WTC11 (cell line): ENCODE measurements at regions not wholly inside any gene's neighbourhood (a gene's known extent, or its start where the extent isn't known, plus 50 kb on each side); places are given as distances from the start of the nearest gene placed in this dataset.
"Not testable (repeated sequence)": the region's sequence is repeated elsewhere in the genome, so short reads cannot be mapped to it uniquely, and the experiment has no call there.

ENCODE experiments used
- ATAC-seq: fragments of 200-7000 bp; cut with Tn5 transposase; 2 replicates; pipeline ENCODE4 v1.10.0; 2021; ENCODE audit warnings: mild to moderate bottlenecking, moderate library complexity
- CTCF ChIA-PET: fragments of 300-600 bp; sonication (Branson Sonifier 250); formaldehyde crosslinking; loops from one replicate; lab custom pipeline; 2021; ENCODE audit warnings: antibody characterized with exemption; lab: Charles Lee
- POLR2A ChIA-PET: fragments of 350-600 bp; sonication (Branson Sonifier 250); formaldehyde crosslinking; loops from one replicate; lab custom pipeline; 2021; ENCODE audit warnings: antibody characterized with exemption; lab: Charles Lee
- DNase-seq: peaks from one replicate; pipeline ENCODE4 v3.0.0; 2021; ENCODE audit warnings: low spot score
- H3K27ac Mint-ChIP-seq: 2 replicates; pipeline ENCODE4 v1.8.0; 2021; ENCODE audit warnings: mixed read lengths
- H3K27me3 Mint-ChIP-seq: 2 replicates; pipeline ENCODE4 v1.8.0; 2021; ENCODE audit warnings: low read depth, mild to moderate bottlenecking, moderate library complexity, mixed read lengths
- H3K36me3 Mint-ChIP-seq: 2 replicates; pipeline ENCODE4 v1.8.0; 2021; ENCODE audit warnings: mixed read lengths
- H3K4me1 Mint-ChIP-seq: 2 replicates; pipeline ENCODE4 v1.8.0; 2022; ENCODE audit warnings: mixed read lengths
- H3K4me3 Mint-ChIP-seq: 2 replicates; pipeline ENCODE4 v1.8.0; 2021; ENCODE audit warnings: mild to moderate bottlenecking, moderate library complexity, mixed read lengths
- H3K9me3 Mint-ChIP-seq: 2 replicates; pipeline ENCODE4 v1.8.0; 2021; ENCODE audit warnings: mixed read lengths
- ARID4B ChIP-seq: sonication (generic); formaldehyde crosslinking; IDR thresholded peaks from 2 replicates; pipeline ENCODE4 v1.8.0; 2023; ENCODE audit warnings: missing genetic modification reagents, mild to moderate bottlenecking, borderline replicate concordance
- ATF3 ChIP-seq: sonication (generic); formaldehyde crosslinking; conservative IDR thresholded peaks from 2 replicates; pipeline ENCODE4 v1.8.1; 2022; ENCODE audit warnings: mild to moderate bottlenecking, missing genetic modification reagents
- EMX1 ChIP-seq: fragments of 250-450 bp; sonication (Bioruptor Pico); IDR thresholded peaks from 2 replicates; pipeline ENCODE4 v1.8.0; 2021; ENCODE audit warnings: mild to moderate bottlenecking
- ESRRA ChIP-seq: sonication (generic); formaldehyde crosslinking; IDR thresholded peaks from 2 replicates; pipeline ENCODE4 v1.8.1; 2022; ENCODE audit warnings: mild to moderate bottlenecking, missing genetic modification reagents, borderline replicate concordance
- IRF2 ChIP-seq: sonication (generic); formaldehyde crosslinking; IDR thresholded peaks from 2 replicates; pipeline ENCODE4 v1.8.0; 2022; ENCODE audit warnings: low read depth, missing genetic modification reagents, borderline replicate concordance
- JAZF1 ChIP-seq: fragments of 250-450 bp; sonication (Bioruptor Pico); IDR thresholded peaks from 2 replicates; pipeline ENCODE4 v1.9.0; 2021; ENCODE audit warnings: moderate library complexity, mild to moderate bottlenecking, inconsistent platforms
- NFYB ChIP-seq: sonication (generic); formaldehyde crosslinking; conservative IDR thresholded peaks from 2 replicates; pipeline ENCODE4 v1.8.0; 2022; ENCODE audit warnings: low read depth, missing genetic modification reagents
- NR2C2 ChIP-seq: sonication (generic); formaldehyde crosslinking; IDR thresholded peaks from 2 replicates; pipeline ENCODE4 v1.8.0; 2022; ENCODE audit warnings: mild to moderate bottlenecking, missing genetic modification reagents
- PREB ChIP-seq: sonication (generic); formaldehyde crosslinking; IDR thresholded peaks from 2 replicates; pipeline ENCODE4 v1.8.1; 2022; ENCODE audit warnings: mild to moderate bottlenecking, missing genetic modification reagents, moderate library complexity, borderline replicate concordance
- RELA ChIP-seq: sonication (generic); formaldehyde crosslinking; IDR thresholded peaks from 2 replicates; pipeline ENCODE4 v1.8.1; 2022; ENCODE audit warnings: missing genetic modification reagents, mild to moderate bottlenecking, borderline replicate concordance
- SMAD3 ChIP-seq: sonication (generic); formaldehyde crosslinking; IDR thresholded peaks from 2 replicates; pipeline ENCODE4 v1.8.0; 2022; ENCODE audit warnings: missing genetic modification reagents, mild to moderate bottlenecking, borderline replicate concordance
- SP1 ChIP-seq: sonication (generic); formaldehyde crosslinking; conservative IDR thresholded peaks from 2 replicates; pipeline ENCODE4 v1.8.1; 2022; ENCODE audit warnings: missing genetic modification reagents
- USF1 ChIP-seq: sonication (generic); formaldehyde crosslinking; IDR thresholded peaks from 2 replicates; pipeline ENCODE4 v1.8.0; 2022; ENCODE audit warnings: mild to moderate bottlenecking, missing genetic modification reagents
- ZNF121 ChIP-seq: sonication (generic); formaldehyde crosslinking; IDR thresholded peaks from 2 replicates; pipeline ENCODE4 v1.8.0; 2023; ENCODE audit warnings: missing genetic modification reagents
- TF ChIP-seq, protein P1 (sequence below): sonication (generic); formaldehyde crosslinking; IDR thresholded peaks from 2 replicates; pipeline ENCODE4 v1.8.1; 2023; ENCODE audit warnings: mild to moderate bottlenecking, moderate library complexity, missing genetic modification reagents
- TF ChIP-seq, protein P2 (sequence below): fragments of 200-600 bp; IDR thresholded peaks from 2 replicates; pipeline ENCODE4 v1.8.0; 2022; ENCODE audit warnings: antibody characterized with exemption
- TF ChIP-seq, protein P3 (sequence below): sonication (generic); formaldehyde crosslinking; IDR thresholded peaks from 2 replicates; pipeline ENCODE4 v1.8.1; 2022; ENCODE audit warnings: low read depth, mild to moderate bottlenecking, moderate library complexity, missing genetic modification reagents, borderline replicate concordance
- TF ChIP-seq, protein P4 (sequence below): sonication (generic); formaldehyde crosslinking; IDR thresholded peaks from 2 replicates; pipeline ENCODE4 v1.8.1; 2022; ENCODE audit warnings: mild to moderate bottlenecking, moderate library complexity, missing genetic modification reagents

- Mint-ChIP-seq H3K4me1 (peaks cover 17% of the 10 kb centered on the region), H3K4me3 (no peak overlapping the region), H3K36me3 (peaks cover 9% of the 10 kb centered on the region), H3K27ac (no peak overlapping the region), H3K9me3 (peaks cover 31% of the 10 kb centered on the region), H3K27me3 (no peaks in the 10 kb centered on the region)
- ChIA-PET POLR2A (no interaction called here), CTCF (interaction anchor here (0.6 to 1.0 kb wide), 2 partner anchors 47 to 124 kb away, joined by 3 read pairs; no protein-coding TSS in a partner anchor)
- peak; percentile 84 for DNase-seq
- TF ChIP-seq USF1 (CRISPR knock-in tag) (no peak), SP1 (0 out of 2 replicates have a peak, but pooled peaks have one; percentile 21), SMAD3 (no peak), ZNF121 (CRISPR knock-in tag) (peak; percentile 88), PREB (CRISPR knock-in tag) (no peak), ESRRA (CRISPR knock-in tag) (no peak), EMX1 (CRISPR knock-in tag) (no peak)
- TF ChIP-seq, protein P1, sequence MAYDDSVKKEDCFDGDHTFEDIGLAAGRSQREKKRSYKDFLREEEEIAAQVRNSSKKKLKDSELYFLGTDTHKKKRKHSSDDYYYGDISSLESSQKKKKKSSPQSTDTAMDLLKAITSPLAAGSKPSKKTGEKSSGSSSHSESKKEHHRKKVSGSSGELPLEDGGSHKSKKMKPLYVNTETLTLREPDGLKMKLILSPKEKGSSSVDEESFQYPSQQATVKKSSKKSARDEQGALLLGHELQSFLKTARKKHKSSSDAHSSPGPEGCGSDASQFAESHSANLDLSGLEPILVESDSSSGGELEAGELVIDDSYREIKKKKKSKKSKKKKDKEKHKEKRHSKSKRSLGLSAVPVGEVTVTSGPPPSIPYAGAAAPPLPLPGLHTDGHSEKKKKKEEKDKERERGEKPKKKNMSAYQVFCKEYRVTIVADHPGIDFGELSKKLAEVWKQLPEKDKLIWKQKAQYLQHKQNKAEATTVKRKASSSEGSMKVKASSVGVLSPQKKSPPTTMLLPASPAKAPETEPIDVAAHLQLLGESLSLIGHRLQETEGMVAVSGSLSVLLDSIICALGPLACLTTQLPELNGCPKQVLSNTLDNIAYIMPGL, result no peak
- TF ChIP-seq, protein P2, sequence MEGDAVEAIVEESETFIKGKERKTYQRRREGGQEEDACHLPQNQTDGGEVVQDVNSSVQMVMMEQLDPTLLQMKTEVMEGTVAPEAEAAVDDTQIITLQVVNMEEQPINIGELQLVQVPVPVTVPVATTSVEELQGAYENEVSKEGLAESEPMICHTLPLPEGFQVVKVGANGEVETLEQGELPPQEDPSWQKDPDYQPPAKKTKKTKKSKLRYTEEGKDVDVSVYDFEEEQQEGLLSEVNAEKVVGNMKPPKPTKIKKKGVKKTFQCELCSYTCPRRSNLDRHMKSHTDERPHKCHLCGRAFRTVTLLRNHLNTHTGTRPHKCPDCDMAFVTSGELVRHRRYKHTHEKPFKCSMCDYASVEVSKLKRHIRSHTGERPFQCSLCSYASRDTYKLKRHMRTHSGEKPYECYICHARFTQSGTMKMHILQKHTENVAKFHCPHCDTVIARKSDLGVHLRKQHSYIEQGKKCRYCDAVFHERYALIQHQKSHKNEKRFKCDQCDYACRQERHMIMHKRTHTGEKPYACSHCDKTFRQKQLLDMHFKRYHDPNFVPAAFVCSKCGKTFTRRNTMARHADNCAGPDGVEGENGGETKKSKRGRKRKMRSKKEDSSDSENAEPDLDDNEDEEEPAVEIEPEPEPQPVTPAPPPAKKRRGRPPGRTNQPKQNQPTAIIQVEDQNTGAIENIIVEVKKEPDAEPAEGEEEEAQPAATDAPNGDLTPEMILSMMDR, result peak; percentile 79
- TF ChIP-seq, protein P3, sequence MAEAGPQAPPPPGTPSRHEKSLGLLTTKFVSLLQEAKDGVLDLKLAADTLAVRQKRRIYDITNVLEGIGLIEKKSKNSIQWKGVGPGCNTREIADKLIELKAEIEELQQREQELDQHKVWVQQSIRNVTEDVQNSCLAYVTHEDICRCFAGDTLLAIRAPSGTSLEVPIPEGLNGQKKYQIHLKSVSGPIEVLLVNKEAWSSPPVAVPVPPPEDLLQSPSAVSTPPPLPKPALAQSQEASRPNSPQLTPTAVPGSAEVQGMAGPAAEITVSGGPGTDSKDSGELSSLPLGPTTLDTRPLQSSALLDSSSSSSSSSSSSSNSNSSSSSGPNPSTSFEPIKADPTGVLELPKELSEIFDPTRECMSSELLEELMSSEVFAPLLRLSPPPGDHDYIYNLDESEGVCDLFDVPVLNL, result no peak
- TF ChIP-seq, protein P4, sequence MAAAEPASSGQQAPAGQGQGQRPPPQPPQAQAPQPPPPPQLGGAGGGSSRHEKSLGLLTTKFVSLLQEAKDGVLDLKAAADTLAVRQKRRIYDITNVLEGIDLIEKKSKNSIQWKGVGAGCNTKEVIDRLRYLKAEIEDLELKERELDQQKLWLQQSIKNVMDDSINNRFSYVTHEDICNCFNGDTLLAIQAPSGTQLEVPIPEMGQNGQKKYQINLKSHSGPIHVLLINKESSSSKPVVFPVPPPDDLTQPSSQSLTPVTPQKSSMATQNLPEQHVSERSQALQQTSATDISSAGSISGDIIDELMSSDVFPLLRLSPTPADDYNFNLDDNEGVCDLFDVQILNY, result no peak
- TF ChIP-seq, all 79 proteins: peak for 3
- ATAC-seq, result peak; percentile 100
Observed at GRCh38 chr15:70512772-70513362, 250.5 kb downstream of the UACA start.

GRCh38 chr15:70511972-70512587 lies 251.3 kb downstream of the UACA start:
- CTCF ChIA-PET, DNase-seq, POLR2A ChIA-PET, ATAC-seq, H3K36me3 Mint-ChIP-seq, H3K4me3 Mint-ChIP-seq, H3K27ac Mint-ChIP-seq, H3K27me3 Mint-ChIP-seq: not testable (repeated sequence)
- Mint-ChIP-seq H3K4me1 (peaks cover 12% of the 10 kb centered on the region), H3K9me3 (peaks cover 31% of the 10 kb centered on the region)

GRCh38 chr15:70510433-70510832 lies 252.9 kb downstream of the UACA start:
- Mint-ChIP-seq H3K27me3 (no peaks in the 10 kb centered on the region), H3K27ac (no peak overlapping the region), H3K4me1 (peaks cover 26% of the 10 kb centered on the region), H3K36me3 (peaks cover 14% of the 10 kb centered on the region), H3K9me3 (peaks cover 36% of the 10 kb centered on the region), H3K4me3 (no peak overlapping the region)
- ATAC-seq, result no peak
- DNase-seq, result no peak
- ChIA-PET POLR2A (no interaction called here), CTCF (interaction anchor here (0.6 to 1.5 kb wide), 2 partner anchors 43 to 1032 kb away, joined by 3 to 7 read pairs; no protein-coding TSS in a partner anchor)
- no peak for TF ChIP-seq IRF2
- no peak for TF ChIP-seq RELA (CRISPR knock-in tag)
- TF ChIP-seq ARID4B (CRISPR knock-in tag), result no peak
- TF ChIP-seq NR2C2 (CRISPR knock-in tag), result no peak
- no peak for TF ChIP-seq JAZF1
- TF ChIP-seq EMX1 (CRISPR knock-in tag), result no peak
- TF ChIP-seq ATF3 (CRISPR knock-in tag), result no peak
- no peak for TF ChIP-seq NFYB (CRISPR knock-in tag)
